Loucy (cell line): ENCODE measurements at regions not wholly inside any gene's neighbourhood (a gene's known extent, or its start where the extent isn't known, plus 50 kb on each side); places are given as distances from the start of the nearest gene placed in this dataset.

ENCODE experiments used
- EZH2phosphoT487 ChIP-seq: fragments of 200-600 bp; IDR thresholded peaks from 2 replicates; pipeline ENCODE4 v1.6.1; 2018; ENCODE audit warnings: antibody characterized with exemption, mild to moderate bottlenecking, moderate library complexity, borderline replicate concordance
- TF ChIP-seq, protein P1 (sequence below): fragments of 200-600 bp; sonication (generic); conservative IDR thresholded peaks from 2 replicates; pipeline ENCODE4 v1.5.1; 2014; ENCODE audit warnings: mild to moderate bottlenecking, antibody characterized with exemption, low read length

GRCh38 chr9:84216151-84216550 lies 124.4 kb downstream of the SLC28A3 start:
- TF ChIP-seq, protein P1, sequence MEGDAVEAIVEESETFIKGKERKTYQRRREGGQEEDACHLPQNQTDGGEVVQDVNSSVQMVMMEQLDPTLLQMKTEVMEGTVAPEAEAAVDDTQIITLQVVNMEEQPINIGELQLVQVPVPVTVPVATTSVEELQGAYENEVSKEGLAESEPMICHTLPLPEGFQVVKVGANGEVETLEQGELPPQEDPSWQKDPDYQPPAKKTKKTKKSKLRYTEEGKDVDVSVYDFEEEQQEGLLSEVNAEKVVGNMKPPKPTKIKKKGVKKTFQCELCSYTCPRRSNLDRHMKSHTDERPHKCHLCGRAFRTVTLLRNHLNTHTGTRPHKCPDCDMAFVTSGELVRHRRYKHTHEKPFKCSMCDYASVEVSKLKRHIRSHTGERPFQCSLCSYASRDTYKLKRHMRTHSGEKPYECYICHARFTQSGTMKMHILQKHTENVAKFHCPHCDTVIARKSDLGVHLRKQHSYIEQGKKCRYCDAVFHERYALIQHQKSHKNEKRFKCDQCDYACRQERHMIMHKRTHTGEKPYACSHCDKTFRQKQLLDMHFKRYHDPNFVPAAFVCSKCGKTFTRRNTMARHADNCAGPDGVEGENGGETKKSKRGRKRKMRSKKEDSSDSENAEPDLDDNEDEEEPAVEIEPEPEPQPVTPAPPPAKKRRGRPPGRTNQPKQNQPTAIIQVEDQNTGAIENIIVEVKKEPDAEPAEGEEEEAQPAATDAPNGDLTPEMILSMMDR = no peak
- TF ChIP-seq EZH2phosphoT487 = no peak
